Activated effector memory CD4-positive, alpha-beta T cell treated with anti-CD3 and anti-CD28 coated beads, Interleukin-2, amount 50 U/mL, for 16 hours (primary cell): ENCODE measurements at regions not wholly inside any gene's neighbourhood (a gene's known extent, or its start where the extent isn't known, plus 50 kb on each side); places are given as distances from the start of the nearest gene placed in this dataset.
"Not testable (repeated sequence)": the region's sequence is repeated elsewhere in the genome, so short reads cannot be mapped to it uniquely, and the experiment has no call there.

ENCODE experiments used
- DNase-seq: peaks from one replicate; pipeline ENCODE4 v3.0.0-alpha.2; 2020

DNA sequence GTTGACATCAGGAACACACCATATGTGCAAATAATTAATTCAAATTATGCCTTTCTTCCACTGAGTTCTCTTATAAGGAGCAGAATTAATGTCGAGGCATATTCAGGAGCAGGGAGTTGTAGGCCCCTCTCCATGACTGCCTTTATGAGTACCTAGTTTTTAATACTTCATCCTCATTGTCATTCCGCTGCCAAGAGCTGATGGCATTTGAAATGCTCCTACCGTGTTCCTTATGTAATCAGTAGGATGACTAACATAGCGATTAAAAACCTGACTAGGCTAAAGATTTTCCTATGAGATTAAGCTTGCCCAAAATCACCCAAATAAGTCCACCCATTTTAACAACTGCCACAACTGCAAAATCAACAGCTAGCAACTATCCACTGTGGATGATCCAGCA lies 220.6 kb downstream of the DHX15 start:
- no peak for DNase-seq

DNA sequence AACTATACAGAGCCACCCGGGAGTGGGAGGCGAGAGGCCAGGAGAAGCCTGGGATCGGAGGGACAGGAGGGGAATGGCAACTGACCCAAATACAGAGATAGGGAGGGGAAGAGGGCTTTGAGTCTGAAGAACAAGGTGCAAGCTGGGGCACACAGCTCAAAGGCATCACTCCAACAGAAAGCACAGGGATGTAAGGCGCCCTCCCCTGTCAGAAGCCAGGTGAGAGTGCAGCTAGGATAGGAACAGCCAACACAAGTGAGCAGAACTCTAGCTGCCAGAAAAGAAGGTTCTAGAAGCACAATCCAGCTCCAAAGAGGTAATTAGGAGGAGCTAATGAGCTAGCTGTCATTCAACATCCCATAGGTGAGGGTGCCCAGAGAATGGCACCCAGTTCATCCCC lies 232.2 kb downstream of the DHX15 start:
- DNase-seq: no peak

DNA sequence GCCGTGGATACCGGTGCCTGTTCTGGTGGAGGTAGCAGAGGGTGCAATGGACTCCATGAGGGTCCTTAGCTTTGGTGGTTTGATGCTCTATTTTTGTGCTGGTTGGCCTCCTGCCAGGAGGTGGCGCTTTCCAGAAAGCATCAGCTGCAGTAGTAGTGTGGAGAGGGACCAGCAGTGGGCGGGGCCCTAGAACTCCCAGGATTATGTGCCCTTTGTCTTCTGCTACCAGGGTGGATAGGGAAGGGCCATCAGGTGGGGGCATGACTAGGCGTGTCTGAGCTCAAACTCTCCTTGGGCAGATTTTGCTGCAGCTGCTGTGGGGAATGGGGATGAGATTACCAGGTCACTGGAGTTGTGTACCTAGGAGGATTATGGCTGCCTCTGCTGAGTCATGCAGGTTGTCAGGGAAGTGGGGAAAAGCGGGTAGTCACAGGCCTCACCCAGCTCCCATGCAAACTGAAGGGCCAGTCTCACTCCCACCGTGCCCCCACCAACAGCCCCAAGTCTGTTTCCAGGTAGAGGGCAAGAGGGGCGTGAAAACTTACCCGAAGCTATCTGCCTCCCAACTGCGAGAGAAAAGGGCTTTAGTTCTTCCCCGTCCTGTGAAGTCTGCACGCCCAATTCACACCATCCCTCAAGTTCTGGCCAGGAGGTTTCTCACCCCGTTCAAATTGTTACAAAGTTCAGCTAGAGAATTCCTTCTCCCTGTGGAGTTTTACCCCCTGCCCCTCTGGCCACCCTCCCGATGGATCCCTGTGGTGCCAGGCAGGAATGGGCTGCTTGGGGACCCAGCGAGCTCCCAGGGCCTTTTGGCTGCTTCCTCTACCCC lies 235.0 kb downstream of the DHX15 start:
- not testable (repeated sequence) for DNase-seq

DNA sequence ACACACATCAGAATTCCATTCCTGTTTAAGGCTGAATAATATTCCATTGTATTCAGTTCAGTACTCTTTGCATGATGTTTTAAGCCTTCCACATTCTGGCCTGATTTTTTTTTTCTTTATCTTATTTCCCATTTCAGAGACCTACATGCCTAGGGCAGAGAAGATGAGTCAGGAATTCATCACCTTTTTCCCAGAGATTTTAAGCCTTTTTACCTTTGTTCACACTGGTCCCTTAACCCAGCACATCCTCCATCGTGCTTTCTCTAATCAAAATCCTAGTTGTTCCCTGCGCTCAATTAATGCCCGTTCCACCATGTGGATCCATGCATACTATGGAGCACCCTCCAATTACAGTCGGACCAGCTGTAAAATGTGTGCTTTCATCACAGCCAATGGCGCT lies 245.1 kb downstream of the DHX15 start:
- DNase-seq: no peak

DNA sequence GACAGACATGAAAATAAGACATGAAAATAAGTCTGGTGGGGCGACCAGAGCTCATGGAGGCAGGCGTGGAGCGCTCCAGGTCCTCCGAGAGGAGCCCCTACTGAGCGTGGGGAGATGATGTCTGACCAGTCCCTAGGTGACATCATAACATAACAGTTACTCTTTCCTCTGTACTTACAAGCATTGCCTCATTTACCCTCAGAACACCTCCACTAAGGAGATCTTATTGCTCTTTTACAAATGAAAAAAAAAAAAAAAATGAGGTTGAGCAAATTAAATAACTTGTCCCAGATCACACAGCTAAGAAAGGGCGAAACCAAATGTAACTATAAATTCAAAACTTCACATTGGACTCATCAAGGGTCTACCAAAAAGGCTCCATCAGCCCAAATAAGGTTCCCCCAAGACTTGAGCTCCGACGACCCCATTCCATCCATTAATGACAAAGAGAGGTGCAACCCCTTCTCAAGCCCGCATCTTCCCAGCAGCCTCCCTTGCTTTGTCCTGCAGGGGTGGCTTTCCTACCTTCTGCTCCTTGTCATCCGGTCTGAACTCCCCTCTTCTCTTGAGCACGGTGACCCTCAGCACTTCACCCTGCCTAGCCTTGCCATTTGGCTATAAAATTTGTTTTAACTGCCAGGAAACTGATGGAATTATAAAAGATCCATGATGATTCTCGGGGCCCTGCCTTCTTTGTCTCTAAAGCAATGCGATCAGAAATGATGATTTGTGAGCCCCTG lies 246.7 kb downstream of the DHX15 start:
- no peak for DNase-seq

DNA sequence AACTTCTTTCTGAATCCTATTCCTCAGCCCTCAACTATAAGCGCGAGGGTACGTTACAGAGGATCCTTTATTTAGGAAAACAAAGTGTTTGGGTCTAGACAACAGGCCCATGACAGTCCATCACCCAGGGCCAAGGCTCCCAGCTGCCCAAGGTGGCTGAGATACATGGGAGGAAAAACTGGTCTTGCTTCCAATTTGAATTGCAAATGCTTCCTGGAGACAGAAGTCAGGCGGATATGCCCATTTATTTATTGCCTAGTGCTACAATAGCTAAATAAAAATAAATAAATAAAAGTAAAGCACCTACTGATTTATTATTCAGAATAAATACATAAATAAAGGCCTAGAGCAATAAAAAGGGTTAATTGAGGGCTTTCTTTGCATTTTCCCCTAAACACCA lies 248.7 kb downstream of the DHX15 start:
- DNase-seq: no peak

DNA sequence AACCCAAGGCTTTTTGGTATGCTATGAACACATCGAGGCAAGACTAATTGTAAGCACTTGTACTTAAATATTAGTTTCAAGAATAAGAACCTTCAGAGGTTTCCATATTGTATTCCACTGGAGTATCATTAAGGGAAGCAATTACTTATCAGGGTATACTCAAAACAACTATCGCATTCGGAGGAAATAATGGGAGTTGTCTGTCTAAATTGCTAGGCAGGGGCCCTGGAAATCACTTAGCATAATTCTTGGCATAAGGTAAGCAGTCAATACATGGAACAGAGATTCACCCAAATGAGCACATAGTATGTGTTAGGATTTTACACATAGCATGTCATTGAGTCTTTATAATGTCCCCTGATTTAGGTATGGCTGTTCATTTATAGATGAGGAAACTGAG lies 249.4 kb downstream of the DHX15 start:
- no peak for DNase-seq

DNA sequence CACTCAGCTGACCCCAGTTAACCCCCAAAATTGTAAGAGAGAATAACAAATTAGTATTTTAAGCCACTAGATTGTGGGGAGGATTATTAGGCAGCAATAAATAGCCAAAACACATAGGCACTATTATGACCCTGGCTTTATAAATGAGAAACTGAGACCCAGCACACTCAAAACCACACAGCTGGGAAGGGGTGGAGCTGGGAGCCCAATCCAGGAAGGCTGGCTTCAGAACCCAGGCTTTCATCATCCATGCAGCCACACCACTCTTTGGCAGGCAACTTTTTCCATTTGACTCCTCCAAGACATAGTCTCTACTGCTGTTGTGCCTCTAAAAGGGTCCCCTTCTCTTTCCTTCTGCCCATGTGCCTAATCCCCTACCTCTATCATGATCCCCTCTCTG lies 253.8 kb downstream of the DHX15 start:
- DNase-seq: no peak

DNA sequence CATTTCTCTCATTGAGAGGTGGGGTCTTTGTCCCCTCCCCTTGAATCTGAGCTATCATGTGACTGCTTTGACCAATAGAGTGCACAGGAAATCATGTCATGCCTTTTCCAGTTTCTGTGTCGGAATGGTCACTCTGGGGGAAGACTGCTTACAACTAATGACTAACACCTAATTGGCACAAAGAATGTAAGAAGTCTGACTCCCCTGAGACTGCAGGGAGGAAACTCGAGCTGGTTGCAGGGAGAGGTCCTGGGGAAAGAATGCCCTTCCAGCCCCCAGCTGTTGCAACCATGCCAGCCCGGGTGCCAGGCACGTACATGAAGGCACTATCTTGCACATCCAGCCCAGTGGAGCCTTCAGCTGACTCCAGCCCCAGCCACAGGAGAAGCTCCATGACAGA lies 254.2 kb downstream of the DHX15 start:
- DNase-seq: no peak

DNA sequence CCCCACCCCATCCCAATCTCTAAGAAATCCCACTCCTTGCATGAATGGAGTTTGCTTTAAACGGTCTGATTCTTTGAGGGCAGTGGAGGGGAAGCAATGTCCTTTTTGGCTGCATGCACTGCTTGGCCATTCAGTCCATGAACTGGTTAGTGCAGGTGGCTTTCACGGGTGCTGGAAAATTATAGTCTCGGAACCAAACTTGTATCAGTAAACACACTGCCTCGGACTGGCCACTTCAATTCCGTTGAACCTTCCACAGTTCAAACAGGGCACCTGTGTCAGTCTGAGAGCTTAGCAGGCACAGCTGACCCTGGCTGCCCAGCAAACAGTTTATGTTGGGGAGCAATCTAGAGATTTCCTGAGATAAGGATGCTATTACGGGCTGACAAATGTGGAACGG lies 255.6 kb downstream of the DHX15 start:
- DNase-seq: no peak

DNA sequence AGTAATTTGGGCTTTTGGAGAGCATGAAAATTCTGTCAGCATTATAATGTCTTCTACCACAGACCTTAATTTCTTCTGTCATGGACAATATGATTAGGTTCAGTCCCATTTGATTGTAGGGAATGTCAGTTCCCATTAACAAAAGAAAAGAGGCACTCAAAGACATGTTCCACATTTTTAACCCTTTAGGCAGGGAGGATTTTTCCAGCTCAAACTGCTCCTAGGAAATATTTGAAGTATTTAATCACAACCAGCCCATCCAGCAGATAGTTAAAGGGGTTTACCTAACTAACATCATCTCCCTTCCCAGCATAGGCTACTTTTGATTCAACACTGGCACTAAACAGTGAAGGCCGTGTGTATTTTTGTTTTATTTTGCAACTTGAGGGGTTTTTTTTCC lies 256.0 kb downstream of the DHX15 start:
- DNase-seq: no peak

DNA sequence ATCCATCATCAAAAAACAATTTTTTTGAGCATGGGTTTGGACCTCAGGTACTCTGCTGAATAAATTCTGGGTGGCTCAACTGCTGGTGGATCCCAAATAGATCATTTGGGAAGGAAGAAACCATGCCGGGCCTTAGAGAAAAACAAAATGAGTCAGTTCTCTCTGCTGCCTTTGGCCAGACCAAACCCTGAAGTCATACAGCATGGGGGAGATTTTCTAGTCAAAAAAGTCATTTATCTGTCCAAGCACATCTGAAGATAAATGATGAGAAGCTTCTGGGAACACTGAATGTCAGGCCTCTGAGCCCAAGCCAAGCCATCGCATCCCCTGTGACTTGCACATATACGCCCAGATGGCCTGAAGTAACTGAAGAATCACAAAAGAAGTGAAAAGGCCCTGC lies 261.4 kb downstream of the DHX15 start:
- no peak for DNase-seq

DNA sequence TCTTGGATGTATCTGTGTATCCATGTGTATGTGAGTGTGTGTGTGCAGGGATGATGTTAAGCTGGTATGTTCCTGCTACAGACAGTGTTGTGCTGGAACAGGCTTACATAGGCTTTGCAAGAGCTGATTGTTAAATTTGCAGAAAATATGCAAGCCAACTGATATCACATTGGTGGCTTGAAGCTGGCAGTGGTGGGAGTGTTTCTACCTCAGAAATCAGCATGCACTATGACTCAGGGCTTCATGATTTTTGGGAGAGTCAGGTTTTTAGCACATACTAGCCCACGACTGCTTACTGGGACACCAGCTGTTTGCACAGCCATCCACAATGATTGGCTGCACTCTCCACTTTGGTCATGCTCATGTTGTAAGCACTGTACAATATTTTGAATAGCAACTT lies 261.8 kb downstream of the DHX15 start:
- DNase-seq: no peak

DNA sequence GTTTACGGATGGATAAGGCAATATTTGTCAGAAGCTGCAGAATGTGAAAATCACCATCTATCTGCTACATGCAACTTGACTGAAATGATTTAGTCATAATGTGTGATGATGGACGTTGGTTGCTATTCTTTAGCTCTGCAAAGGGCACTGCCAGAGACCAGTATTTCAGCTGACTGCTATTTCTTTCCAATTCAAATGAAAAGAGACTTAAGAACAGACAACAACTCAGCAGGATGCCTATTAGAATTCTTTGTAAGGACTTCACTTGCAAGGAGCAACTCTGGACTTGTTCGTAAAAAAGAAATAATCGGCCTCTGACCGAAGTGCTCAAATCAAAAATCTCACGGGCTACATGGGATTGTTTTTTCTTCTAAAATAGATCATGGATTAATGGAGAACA lies 262.7 kb downstream of the DHX15 start:
- no peak for DNase-seq

DNA sequence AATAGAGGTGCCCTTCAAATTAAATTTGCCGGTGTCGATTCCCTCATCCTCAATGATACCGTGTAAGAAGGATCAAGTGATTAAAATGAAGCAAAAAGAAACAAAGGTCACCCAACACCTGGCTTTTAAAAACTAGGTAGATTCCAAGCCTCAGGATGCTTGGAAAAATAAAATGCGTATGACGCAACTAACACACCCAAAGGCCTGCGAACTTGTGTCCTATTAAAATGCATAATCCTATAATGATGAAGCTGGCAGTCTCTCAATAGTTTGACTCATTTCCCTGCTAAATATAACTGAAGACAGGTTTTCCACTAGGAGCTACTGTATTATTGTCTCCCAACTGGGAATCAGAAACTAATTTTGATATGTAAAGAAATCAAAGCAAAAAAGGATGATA lies 263.2 kb downstream of the DHX15 start:
- DNase-seq: no peak

DNA sequence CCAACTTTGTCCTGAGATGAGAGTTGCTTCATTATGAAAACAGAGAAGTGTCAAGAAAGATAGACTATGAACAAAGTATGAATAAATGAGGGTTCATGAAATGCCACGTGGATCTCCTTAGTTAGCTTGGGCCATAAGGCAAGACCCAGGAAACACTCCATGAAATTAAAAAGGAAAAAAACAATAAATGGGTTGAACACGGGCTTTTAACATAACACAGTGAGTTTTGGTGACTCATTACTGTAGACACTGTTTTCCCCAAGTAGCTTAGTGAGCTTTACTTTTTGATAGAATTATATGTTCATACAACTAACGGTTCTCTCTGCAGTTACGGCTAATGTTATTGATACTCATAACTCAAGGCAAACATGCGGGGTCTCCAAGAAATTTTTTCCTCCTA lies 265.0 kb downstream of the DHX15 start:
- DNase-seq: no peak

DNA sequence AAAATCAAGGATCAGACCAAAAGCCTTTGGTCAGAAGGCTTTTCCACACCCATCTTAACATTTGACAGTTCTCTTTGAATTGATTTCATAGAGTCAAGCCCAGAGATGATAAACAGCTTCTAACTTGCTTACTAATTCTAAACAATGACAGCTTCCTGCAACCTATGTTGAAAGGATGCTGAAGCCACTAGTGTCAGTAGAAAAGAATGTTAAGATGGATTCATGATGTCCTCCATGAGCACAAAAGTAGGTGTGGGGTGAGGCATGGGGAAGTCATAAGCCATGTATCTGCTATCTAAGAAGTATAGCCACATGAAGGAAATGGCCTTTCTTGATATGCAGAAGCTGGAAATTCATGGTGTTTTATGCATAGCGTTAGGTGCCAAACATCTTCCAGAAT lies 269.3 kb downstream of the DHX15 start:
- no peak for DNase-seq

DNA sequence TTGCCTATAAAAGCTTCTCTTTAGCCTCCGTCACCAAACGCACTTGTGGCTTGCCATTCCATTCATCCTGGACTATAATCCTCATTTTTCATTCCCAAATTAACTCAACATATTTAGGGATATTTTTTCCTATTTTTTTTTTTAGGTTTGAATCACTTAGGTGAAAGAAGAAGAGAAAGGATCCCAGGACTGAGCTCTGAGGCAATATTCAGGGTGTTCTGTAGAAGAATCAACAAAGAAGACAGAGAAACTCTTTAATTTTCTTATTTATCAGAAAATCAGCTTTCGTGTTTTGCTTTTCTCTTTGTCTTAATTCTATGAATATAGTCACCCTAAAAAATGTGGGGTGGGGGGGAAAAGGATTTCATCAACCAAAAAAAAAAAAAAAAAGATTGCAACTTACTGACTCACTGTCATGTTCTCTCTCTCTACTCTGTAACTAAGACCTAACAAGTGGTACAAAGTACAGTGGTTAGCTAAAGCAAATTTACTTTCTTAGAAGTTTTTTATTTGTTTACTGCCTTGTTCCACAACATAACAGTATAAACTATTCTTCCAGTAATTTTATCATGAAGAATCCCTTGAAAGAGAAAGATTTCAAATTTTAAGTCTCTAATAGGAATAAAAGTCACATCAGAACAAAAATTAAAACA lies 272.0 kb downstream of the DHX15 start:
- no peak for DNase-seq

DNA sequence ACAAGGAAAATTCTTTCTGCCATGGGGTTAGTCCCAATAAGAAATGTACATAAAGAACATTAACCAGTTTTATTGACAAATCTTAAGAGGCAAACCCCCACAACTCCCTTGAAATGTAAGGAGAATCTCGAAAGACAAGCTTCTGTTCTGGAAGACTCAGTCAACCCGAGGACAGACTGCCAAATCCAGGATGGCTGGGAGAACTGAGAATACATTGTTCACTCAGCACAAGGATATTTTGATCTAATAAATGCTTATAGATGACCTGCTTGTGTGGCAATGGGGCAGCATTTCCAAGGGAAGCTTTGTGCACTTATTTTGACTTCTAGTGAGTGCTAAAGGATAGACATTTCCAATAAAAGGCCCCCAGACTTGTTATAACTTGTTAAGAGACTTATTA lies 280.4 kb downstream of the DHX15 start:
- no peak for DNase-seq

DNA sequence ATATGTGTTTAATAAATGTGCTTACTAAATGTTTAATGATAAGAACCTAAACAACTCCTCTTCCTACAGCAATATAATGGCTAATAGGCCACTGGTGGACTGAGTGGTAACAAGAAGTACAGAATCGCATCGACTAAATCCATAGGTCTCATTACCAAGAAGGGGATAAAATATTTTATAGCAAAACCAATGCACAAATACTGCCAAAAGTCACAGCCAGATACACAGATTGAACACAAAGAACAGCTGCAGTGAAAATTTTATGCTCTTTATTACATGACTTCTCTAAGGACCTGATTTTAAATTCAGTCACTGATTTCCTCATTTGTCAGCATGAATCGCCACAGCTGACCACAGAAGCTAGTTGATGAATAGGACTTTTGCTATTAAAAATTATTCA lies 285.4 kb downstream of the DHX15 start:
- no peak for DNase-seq

DNA sequence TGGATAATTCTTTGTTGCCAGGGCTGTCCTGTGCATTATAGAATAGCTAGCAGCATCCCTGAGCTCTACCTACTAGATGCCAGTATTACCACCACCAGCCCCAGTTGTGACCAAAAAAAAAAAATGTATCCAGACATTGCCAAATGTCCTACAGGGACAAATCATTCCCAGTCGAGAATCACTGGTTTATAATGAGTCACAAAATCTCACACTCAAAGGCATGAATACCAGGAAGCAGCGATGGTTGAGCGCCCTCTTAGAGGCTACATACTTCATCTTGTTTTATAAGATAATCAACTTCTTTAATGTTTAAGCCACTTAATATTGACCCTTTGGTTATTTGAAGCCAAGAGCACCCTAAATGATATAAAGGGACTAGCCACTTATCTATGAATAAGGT lies 297.3 kb downstream of the DHX15 start:
- DNase-seq: no peak

DNA sequence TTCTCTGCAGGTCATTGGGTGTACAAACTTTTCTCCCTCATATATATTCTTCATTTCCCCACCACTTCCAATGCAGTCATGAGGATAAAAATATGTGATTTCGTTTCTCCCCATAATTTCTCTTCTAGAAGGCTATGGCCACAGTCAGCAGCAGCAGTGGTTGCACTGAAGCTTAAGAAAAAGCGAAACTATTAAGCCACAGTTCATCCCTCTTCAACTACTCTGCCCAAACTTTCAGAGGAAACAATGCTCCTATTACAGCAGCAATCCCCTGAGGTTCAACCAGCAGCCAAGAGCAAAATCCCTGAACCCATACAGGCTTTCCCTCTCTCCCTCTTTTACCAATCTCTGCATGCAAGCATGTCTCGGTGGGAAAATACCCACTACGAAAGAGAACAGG lies 298.6 kb downstream of the DHX15 start:
- DNase-seq: no peak

DNA sequence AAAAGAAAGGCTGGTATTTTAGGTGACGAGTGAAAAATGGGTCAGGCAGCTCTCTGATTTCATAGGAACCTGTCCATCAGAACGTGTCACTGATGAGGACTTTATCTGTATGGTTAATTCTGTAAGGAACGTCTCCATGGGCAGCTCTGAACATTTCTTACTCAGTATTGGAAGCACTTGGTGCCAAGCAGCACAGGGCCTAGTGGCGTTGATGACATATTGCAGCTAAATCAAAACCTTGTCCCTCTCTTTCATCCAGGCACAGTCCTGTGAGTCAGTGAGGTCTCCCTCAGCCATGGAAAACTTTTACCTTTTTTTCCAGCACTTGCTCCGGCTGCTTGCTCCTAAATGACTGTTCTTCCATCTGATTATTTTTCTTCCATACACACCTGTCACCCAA lies 301.9 kb downstream of the DHX15 start:
- no peak for DNase-seq

DNA sequence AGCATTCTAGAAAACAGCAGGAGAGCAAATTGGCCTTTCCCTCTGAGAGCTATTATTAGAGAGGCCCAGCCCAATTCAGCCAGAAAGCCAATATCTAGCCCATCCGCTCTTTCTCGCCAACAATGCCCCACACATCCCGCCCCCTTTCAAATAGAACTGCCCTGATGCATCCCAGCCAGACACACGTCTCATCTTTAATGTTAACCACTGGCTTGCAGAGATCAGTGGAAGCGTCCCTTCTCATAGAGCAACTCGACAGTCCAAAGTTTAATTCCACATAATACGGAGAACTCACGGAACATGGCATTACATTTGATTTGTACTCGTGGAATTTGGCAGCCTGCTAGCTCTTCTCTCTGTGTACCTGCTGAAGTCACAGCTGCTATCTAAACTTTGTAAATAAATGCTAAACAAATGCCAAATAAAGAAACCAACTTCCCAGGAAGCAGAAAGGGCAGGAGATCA lies 304.4 kb downstream of the DHX15 start:
- DNase-seq: no peak
